ENCODE measurements at regions not wholly inside any gene's neighbourhood (a gene's known extent, or its start where the extent isn't known, plus 50 kb on each side); places are given as distances from the start of the nearest gene placed in this dataset.

- H3K4me1 ChIP-seq (replicated peaks in 1 of 4; ENCODE audit: control insufficient read depth in 3 of 4, insufficient read depth in 4 of 4, low read length in 3 of 4) = peaks cover 0 to 3% (median 0%) of the 10 kb centered on the region in 4 experiments; a peak in 1 of 7 replicates
- no peaks in the 10 kb centered on the region for H3K79me2 ChIP-seq (ENCODE audit: control insufficient read depth in 1 of 2, insufficient read depth in 2 of 2, low read length in 2 of 2)
- FAIRE-seq (no peak), DNase-seq (ENCODE audit: low read depth in 1 of 2, low spot score in 2 of 2) (no peak)
- no peak overlapping the region for H3K14ac ChIP-seq (ENCODE audit: insufficient read length)
- H3K27me3 ChIP-seq (replicated peaks in 1 of 4; ENCODE audit: control insufficient read depth in 3 of 4, extremely low read depth in 1 of 4, insufficient read depth in 3 of 4, low read length in 3 of 4) = peaks cover 0 to 1% (median 0%) of the 10 kb centered on the region in 4 experiments; a peak in 1 of 7 replicates
- no peaks in the 10 kb centered on the region for H3K36me3 ChIP-seq (ENCODE audit: control insufficient read depth in 2 of 4, insufficient read depth in 4 of 4, low read length in 3 of 4)
- H2BK20ac ChIP-seq (ENCODE audit: low read length) = no peak overlapping the region
- H3K27ac ChIP-seq (ENCODE audit: low read depth, low read length) = no peak overlapping the region
- no peak overlapping the region for H4K91ac ChIP-seq (replicated peaks; ENCODE audit: insufficient read length, low read length)
- H4K20me1 ChIP-seq (replicated peaks in 1 of 2; ENCODE audit: control insufficient read depth in 1 of 2, insufficient read depth in 2 of 2, low read length in 2 of 2) = no peaks in the 10 kb centered on the region
- H3K18ac ChIP-seq (ENCODE audit: extremely low read depth, low read length) = no peak overlapping the region
- H4K8ac ChIP-seq (ENCODE audit: extremely low read depth, insufficient read depth, low read length) = no peak overlapping the region
- H4K5ac ChIP-seq (ENCODE audit: insufficient read length, low read depth, low read length) = no peak overlapping the region
- no peaks in the 10 kb centered on the region for H3K9me3 ChIP-seq (ENCODE audit: insufficient read depth in 2 of 2, low read depth in 1 of 2, low read length in 1 of 2)
- ChIA-PET CTCF (ENCODE audit: partially characterized antibody) (no interaction called here), POLR2A (ENCODE audit: partially characterized antibody) (no interaction called here)
- no peak overlapping the region for H2AFZ ChIP-seq (ENCODE audit: low read length)
- H3K4me3 ChIP-seq (ENCODE audit: extremely low read depth in 1 of 4, insufficient read depth in 2 of 4, low read depth in 3 of 4, low read length in 4 of 4) = no peak overlapping the region
- H3K23ac ChIP-seq (ENCODE audit: insufficient read length) = no peak overlapping the region
- no peak overlapping the region for H3K4ac ChIP-seq (replicated peaks; ENCODE audit: insufficient read length, low read depth, low read length)
- no peak overlapping the region for H3K4me2 ChIP-seq (ENCODE audit: insufficient read depth in 1 of 2, low read depth in 2 of 2, low read length in 2 of 2)
- H2AK5ac ChIP-seq (ENCODE audit: low read depth, low read length) = no peak overlapping the region
- no peak overlapping the region for H2BK12ac ChIP-seq (ENCODE audit: low read depth, low read length)
- H3K56ac ChIP-seq (replicated peaks; ENCODE audit: insufficient read length, low read depth, low read length) = no peak overlapping the region
- H3K79me1 ChIP-seq (ENCODE audit: low read depth, low read length) = no peaks in the 10 kb centered on the region
- H2BK5ac ChIP-seq (ENCODE audit: low read depth, low read length) = no peak overlapping the region
- 94% methylated on average over 1 of the region's 1 CpG; no CpG with 5 or more reads in 1 of the 2 experiments for WGBS, 2 experiments (ENCODE audit: extremely low coverage in 1 of 2, insufficient coverage in 1 of 2, insufficient read length in 1 of 2, insufficient replicate concordance in 2 of 2, low coverage in 1 of 2, low lambda C conversion rate in 2 of 2, missing lambda C conversion rate in 1 of 2)
- no peak overlapping the region for H2BK120ac ChIP-seq (replicated peaks; ENCODE audit: low read depth, low read length)
- no peak overlapping the region for H2BK15ac ChIP-seq (ENCODE audit: low read length)
- H3K23me2 ChIP-seq (ENCODE audit: low read depth, low read length) = no peaks in the 10 kb centered on the region
- H3K9ac ChIP-seq (replicated peaks in 1 of 4; ENCODE audit: extremely low read depth in 1 of 4, low read depth in 3 of 4, low read length in 3 of 4) = no peak overlapping the region
- TF ChIP-seq CBX8 (IDR thresholded peaks at IDR 0.05; ENCODE audit: borderline replicate concordance, low read depth, low read length) (no peak), GABPA (IDR thresholded peaks at IDR 0.05; ENCODE audit: borderline replicate concordance, insufficient read depth, low read length) (no peak), SUZ12 (IDR thresholded peaks at IDR 0.05; ENCODE audit: low read length) (no peak), CEBPB (IDR thresholded peaks at IDR 0.05; ENCODE audit: low read depth, low read length) (no peak), CHD1 (IDR thresholded peaks at IDR 0.05; ENCODE audit: low read depth, low read length) (no peak), TEAD4 (IDR thresholded peaks at IDR 0.05; ENCODE audit: low read depth, low read length) (no peak), JUND (IDR thresholded peaks at IDR 0.05; ENCODE audit: low read length) (no peak), CTCF (IDR thresholded peaks at IDR 0.05; ENCODE audit: control extremely low read depth in 1 of 3, insufficient read depth in 1 of 3, low read depth in 1 of 3, low read length in 3 of 3) (no peak), KDM5A (IDR thresholded peaks at IDR 0.05; ENCODE audit: low read length) (no peak), ZNF274 (IDR thresholded peaks at IDR 0.05; ENCODE audit: borderline replicate concordance, extremely low read depth, low read length) (no peak), ASH2L (IDR thresholded peaks at IDR 0.05; ENCODE audit: low read length) (no peak), KDM1A (IDR thresholded peaks at IDR 0.05; ENCODE audit: borderline replicate concordance, low read length) (no peak), RFX5 (IDR thresholded peaks at IDR 0.05; ENCODE audit: borderline replicate concordance, low read depth, low read length) (no peak), CREB1 (IDR thresholded peaks at IDR 0.05) (no peak)
These were observed 114.5 kb downstream of the EDN1 start for GRCh38 chr6:12404651-12405050.

All from H1 (cell line).